GM21423 (cell line): ENCODE measurements at regions not wholly inside any gene's neighbourhood (a gene's known extent, or its start where the extent isn't known, plus 50 kb on each side); places are given as distances from the start of the nearest gene placed in this dataset.
"Not testable (repeated sequence)": the region's sequence is repeated elsewhere in the genome, so short reads cannot be mapped to it uniquely, and the experiment has no call there.

Experiments used
- ATAC-seq: cut with Tn5 transposase; IDR thresholded peaks from one replicate; pipeline ENCODE4 v1.9.1; 2021; ENCODE audit warnings: mild to moderate bottlenecking, moderate library complexity; ENCODE audit not compliant: unreplicated experiment

DNA sequence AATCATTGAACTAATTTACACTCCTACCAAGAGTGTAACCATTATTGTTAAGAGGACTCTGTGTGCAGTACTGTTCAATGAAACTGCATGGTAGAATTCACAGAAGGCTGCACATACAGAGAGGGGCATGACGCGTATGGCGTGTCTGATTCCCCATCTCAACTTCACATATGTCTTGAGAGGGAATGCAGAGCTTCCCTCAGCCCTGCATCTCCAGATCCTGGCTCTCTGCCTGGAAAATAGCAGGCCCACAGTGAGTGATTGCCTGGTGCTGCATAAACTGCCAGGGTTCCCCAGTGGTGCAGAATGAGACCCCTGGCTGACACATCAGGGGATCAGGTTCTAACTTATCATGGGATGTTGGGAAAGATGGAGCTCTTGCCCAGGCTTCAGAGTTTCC is 260.2 kb upstream of the ISX start:
- no peak for ATAC-seq

DNA sequence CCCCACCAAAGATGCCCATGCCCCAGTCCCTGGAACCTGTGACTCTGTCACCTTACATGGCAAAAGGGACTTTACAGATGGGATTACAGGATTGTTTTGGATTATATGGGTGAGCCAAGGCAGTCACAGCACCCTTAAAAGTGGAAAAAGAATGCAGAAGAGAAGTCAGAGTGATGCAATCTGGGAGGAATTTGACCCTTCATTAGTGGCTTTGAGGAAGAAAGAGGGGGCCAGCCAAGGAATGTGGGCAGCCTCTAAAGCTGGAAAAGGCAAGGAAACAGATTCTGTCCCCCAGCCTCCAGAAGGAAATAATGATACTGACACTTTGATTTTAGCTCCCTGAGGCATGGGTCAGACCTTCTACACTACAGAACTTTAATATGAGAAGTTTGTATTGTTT is 257.3 kb upstream of the ISX start:
- ATAC-seq = no peak

DNA sequence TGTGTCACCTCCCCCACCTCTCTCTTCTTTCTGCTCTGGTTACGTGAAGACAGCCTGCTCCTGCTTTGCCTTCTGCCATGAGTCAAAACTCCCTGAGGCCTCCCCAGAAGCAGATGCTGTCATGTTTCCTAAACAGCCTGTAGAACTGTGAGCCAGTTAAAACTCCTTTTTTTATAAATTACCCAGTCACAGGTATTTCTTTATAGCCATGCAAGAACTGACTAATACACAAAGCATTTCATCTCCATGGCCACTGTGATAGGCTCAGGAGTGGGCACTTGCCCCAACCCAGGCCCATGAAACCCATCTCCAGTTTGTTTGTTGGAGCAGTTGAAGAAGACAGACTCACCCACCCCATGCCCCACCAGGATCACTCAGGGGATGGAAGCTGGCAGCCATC is 253.3 kb upstream of the ISX start:
- no peak for ATAC-seq

DNA sequence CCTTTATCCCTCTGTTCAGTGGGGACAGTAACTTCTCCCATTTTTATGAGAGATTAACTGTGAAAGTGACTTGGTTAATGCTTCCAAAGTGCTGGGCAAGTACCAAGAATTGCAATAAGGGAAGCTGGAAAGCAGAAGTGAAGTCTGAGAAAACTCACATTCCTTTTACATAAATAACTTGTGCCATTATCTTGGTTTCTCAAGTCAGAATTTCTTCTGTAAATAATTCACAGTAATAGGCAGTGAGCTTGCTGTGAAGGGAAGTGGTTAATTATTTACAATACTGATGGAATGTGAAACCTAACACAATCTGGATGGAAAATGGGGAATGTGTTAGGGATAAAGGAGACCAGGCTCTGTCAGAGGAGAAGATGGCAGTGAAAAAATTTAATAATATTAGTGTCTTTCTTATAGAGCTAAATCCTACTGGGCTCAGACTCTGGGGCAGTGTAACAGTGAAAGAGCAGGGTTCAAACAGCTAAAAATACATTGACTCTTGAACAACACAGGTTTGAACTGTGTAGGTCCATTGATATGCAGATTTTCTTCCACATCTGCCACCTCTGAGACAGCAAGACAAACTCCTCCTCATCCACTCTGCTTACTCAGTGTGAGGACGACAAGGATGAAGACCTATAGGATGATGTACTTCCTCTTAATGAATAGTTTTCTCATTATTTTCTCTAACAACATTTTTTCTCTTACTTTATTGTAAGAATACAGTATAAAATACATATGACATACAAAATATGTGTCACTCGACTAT is 251.5 kb upstream of the ISX start:
- ATAC-seq = no peak

DNA sequence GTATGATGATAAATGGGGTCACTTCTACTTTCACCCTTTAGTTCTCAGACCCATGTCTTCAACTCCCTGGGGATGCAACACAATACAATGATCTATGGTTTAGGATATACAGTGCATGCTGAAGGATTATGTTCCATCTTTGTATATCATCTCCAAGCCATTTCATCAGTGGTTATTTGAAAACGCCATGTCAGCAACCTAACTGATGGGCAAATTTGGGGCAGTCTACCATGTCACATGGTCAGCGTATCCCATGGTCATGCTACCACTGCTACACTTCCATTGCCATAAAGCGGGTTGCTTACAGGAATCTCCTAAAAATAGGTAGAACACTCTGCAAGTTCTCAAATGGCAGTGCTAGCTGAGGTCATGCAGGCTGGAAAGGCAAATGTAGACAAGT is 236.5 kb upstream of the ISX start:
- ATAC-seq = no peak

DNA sequence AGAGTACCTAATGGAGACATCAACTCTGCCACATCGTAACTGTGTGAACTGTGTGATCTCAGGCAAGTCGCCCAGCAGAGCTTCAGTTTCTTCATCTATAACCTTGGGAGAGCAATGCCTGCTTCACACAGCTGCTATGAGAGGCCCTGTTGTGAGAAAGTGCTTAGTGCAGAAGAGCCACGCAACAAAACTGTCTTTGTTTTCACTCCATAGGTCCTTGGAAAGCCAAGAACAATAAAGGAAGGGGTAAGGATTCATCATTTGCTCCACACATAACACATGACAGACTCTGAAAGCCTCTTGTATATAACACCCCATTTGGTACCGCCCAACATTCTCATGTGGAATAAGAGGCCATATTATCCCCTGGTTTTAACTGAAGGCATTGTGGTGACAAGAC is 231.9 kb upstream of the ISX start:
- ATAC-seq = no peak

DNA sequence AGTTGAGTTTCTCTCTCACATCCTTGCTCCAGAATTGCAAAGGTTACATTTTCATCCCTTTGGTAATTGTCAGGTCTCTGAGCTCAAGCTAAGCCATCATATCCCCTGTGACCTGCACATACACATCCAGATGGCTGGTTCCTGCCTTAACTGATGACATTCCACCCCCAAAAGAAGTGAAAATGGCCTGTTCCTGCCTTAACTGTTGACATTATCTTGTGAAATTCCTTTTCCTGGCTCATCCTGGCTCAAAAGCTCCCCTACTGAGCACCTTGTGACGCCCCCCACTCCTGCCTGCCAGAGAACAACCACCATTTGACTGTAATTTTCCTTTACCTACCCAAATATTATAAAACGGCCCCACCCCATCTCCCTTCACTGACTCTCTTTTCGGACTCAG is 231.4 kb upstream of the ISX start:
- ATAC-seq = not testable (repeated sequence)

DNA sequence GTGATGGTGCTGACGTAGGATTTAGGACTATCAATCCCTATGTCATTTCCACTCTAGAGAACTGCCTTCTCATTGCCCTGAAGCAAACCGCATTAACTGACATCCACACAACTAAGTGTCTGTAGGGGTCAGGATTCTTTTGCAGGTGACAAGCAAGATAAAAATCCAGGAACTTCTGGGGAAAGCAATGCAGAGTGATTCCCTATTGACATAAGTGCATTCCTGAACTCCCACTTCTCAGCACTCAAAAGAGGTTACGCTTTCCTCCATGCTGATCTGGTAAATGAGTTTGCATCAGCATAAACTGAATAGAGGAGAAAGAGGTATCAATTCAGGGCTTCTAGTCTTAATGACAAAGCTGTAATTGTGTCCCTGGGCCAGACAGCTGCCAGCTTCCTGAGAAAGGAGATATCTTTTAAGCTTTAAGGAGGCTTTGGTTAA is 224.6 kb upstream of the ISX start:
- ATAC-seq = no peak

DNA sequence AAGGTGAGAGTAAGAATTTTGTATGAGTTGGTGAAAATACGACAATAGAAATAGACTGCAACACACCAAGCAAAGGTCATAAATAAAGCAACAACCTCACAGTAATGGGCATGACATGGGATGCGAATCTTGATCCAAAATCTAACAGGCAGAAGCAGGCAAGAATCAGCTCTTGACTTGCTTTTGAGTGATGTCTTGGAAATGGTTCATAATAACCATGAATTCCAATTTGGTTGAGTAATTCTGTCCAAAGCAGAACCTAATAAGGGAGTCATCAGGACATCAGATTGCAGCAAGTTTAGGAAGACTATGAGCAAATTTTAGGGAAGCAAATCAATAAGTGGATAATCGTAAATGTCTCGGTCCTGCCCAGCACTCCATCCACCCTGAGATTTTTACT is 224.0 kb upstream of the ISX start:
- ATAC-seq = no peak

DNA sequence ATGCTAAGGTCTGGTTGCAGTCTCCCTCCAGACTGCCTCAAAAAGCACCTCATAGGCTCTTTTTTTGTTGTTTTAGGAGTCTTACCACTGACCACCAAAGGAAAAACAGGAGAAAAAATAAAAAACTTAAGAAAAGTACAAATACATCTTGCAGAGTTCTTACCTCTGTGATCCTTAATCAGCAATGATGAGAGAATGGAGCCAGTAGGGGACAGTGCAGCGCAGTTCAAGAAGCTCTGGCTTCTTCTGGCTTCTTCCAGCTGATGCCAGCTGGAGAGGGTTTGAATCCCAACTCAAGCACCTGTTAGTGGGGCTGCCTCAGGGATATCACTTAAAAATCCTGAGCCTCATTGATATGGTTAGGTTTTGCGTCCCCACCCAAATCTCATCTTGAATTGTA is 223.3 kb upstream of the ISX start:
- ATAC-seq = no peak

DNA sequence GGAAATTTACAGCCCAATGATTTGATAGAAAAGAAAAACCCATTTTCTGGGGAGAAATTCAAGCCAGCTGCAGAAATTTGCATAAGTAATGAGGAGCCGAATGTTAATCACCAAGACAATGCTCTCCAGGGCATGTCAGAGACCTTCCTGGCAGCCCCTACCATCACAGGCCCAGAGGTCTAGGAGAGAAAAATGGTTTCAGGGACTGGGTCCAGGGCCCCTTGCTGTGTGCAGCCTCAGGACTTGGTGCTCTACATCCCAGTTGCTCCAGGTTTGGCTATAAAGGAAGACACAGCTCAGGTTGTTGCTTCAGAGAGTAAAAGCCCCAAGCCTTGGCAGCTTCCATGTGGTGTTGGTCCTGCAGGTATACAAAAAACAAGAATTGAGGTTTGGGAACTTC is 222.2 kb upstream of the ISX start:
- ATAC-seq = not testable (repeated sequence)

DNA sequence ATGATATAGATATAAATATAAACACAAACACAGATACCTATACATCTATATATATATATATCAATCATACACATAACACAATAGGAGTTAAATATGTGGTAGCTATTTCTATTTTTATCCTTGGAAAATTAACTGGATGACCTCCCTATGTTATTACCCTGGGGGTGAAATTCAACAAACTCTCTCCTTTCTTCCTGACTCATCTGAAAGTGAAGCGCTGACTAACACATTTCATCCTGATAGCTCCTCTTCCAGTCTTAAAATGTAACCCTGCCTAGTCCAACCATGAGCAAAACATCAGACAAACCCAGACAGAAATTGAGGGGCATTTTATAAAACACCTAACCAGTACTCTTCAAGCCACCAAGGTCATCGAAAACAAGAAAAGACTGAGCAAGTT is 220.6 kb upstream of the ISX start:
- no peak for ATAC-seq

DNA sequence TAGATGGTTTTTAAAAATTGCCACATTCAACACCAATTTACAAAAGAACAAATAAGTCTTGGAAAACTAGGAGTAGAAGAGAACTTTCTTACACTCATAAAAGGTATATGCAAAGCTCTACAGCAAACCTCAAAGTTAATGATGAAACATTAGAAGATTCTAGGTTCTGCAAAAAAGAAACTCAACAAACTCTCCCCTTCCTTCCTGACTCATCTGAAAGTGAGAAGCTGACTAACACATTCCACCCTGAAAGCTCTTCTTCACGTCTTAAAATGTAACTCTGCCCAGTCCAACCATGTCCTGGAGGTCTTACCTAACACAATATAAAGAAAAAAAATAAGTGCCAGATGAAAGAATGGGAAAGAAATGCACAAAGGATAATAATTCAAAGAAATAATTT is 218.9 kb upstream of the ISX start:
- ATAC-seq = no peak

DNA sequence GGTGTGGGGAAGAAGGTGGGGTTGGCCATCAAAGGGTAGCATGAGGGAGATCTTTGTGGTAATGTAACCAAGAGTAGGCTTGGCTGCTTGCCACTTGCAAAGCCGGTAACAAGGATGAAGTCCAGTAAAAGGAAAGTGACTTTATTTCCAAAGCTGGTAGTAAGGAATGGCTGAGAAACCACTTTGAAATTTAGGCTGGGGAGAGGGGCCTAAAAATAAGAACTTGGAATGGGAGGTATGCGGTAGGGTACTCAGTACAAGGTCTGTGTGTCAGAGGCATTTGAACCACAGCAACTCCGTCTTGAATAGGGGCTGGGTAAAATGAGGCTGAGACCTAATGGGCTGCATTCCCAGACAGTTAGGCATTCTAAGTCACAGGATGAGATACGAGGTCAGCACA is 216.0 kb upstream of the ISX start:
- ATAC-seq = no peak

DNA sequence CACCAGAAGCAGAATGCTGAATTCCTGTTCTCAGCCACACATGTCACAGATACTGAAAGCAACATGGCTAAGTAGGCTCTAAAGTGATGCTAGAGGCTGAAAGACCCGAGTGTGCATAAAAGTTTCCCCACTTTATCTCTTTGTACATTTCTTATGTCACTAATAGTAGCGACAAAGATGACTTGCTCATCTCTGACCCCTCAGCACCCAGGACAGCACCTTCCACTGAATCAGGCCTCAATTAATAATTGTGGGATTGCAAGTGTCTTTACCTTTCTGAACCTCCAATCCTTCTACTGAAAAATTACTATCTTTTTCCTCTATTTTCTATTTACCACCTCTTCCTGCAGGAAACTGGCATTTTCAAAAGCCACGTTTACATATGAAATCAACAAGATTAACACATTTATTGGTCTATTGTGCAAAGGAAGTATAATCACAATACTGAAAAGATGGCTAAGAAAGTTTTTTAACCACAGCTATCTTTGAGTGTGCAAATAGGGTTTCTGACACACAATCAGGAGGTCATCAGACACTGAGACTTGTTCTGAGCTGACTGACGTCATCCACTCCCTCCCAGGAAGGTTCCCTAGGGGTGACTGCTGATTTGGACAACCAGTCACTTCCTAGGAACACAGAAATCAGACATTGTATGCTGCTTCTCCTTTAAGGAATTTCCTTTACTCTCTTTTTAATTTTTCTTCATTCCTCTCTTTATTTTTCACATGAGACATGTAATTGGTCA is 213.9 kb upstream of the ISX start:
- ATAC-seq = no peak

DNA sequence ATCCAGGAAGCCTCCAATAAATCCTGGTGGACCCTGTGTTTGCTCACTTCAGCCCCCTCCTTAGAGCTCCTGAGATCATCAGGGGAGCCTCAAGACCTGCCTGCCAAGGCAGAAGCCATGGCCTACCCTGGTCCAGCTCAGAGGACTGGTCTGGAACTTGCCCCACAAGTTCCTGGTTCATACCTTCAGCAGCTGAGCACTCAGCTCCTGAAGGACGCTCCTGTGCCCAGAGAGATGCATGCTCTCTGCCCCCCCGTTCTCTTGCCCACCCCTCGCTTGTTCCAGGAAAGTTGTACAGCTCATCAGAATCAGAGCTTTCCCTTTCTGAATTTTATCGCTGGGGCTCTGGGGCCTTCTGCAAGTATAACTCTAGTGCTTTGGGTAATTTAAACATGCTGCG is 210.5 kb upstream of the ISX start:
- ATAC-seq = no peak

DNA sequence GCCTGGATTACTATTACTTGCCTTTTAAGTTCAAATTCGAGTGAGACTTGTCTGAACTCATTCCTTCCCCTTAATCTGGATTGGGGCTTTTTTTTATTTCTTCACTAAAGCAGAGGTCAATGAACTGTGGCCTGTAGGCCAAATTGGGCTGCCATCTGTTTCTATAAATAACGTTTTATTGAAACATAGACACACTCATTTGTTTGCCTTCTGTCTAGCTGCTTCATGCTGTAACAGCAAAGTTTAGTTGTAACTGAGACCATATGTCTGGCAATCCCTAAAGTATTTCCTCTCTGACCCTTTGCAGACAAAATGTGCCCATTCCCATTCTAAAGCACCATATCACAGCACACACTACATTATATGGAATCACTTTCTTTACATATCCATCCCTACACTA is 207.9 kb upstream of the ISX start:
- ATAC-seq = no peak

DNA sequence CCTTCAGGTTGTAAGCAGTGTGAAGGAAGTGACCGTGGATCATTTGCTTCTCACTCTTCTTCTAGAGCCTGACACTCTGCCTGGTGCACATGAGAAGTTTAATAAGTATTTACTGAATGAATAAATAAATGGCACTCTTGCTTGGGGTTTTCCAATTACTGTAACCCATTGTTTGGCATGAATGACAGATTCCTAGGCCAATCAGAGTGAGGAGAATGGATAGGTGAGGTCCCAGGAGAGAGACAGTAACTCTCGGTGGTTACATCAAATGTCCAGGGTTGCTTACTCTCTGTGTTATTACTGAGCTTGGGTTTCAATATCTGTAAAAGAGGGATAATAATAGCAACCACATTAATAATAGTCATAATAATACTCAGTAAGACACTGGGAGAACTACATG is 204.2 kb upstream of the ISX start:
- no peak for ATAC-seq

DNA sequence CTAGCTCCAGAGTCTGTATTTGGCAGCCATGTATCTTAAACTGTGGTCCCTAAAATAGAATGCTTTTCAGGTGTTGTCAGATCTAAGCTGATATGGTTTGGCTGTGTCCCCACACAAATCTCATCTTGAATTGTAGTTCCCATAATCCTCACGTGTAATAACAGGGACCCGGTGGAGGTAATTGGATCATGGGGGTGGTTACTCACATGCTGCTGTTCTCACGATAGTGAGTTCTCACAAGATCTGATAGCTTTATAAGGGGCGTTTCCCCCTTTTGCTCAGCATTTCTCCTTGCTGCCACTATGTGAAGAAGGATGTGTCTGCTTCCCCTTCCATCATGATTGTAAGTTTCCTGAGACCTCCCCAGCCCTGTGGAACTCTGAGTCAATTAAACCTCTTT is 199.9 kb upstream of the ISX start:
- ATAC-seq = no peak

DNA sequence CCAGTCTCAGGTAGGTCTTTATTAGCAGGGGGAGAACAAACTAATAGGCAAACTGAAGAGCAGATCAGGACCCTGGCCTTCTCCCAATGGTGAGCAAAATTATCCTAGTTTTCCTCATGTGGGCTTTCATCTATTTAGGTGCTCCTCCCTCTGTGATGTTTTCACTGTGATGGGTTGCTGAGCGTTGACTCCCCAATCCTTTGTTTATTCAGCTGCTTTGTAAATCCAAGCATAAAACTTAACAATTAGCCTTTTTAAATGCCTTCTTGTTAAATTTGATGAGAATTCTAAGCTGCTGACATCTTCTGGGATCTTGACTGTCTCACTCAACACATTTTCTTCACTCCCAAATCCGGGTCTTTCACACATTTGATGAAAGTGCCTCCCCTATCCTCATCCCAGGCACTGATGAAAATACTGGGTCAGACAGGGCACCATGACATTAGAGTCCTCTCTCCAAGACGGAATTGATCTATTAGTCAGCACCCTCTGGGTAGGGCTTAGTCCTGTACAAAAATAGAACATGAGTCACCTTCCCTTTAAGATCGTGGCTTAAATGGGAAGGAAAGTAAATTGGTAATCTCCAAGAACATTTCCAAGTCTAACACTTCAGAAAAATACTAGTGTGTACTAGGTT is 199.3 kb upstream of the ISX start:
- no peak for ATAC-seq

DNA sequence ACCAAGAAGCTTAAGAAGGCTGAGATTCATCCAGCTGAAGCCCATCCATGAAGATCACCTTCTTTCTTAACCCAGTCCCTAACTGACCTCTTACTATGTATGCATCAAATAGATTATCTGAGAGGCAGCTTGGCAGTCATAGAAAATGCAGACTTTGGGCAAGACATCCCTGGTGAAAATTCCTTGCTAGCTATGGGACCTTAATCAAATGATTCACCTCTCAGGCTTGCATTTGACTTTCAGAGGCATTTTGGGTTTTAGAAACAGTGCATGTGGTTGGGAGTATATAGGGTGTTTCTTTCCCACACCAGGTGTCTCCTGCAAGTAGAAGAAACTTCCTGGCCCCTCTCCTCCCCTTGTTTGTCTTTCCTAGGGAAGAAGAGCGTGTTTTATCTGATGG is 188.5 kb upstream of the ISX start:
- no peak for ATAC-seq

DNA sequence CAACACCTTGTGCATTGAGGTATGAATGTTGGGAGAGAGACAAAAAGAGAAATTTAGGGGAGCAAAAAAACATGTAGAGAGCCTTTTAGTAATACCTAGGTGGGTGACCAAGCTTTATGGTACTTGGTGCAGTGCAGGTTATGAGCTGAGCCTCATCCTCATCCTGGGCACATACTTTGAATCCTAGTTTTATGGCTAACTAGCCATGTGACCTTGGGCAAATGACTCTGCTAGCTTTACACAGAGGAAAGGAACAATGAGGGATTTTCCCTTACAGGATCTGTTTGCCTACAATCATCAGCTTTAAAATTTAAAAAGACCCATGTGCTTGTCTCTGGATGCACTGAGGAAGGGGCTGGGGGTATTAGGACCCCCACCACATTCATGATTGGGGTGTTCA is 187.8 kb upstream of the ISX start:
- ATAC-seq = no peak
